K562 (cell line): ENCODE measurements at regions not wholly inside any gene's neighbourhood (a gene's known extent, or its start where the extent isn't known, plus 50 kb on each side); places are given as distances from the start of the nearest gene placed in this dataset.

Experiments used
- ATAC-seq: fragments of 200-7000 bp; cut with Tn5 transposase; 3 replicates; pipeline ENCODE4 v1.9.1; 2020; ENCODE audit warnings: moderate library complexity
- BruUV-seq: library from RNA; stranded (reverse); fragments of 400-500 nt; replicated peaks from 2 replicates; lab custom pipeline; 2021; lab: Mats Ljungman, UMichigan
- CTCF ChIA-PET: fragments of 300-600 bp; formaldehyde crosslinking; extraction: SDS; loops from one replicate; lab custom pipeline; 2021; ENCODE audit warnings: low intra/inter-chr PET ratio; lab: Yijun Ruan, JAX
- POLR2A ChIA-PET: fragments of 300-600, 350-650 bp; sonication (Branson Sonifier 250); formaldehyde crosslinking; extraction: SDS; loops from one replicate; lab custom pipeline; 2021; ENCODE audit warnings: antibody characterized with exemption, inconsistent platforms; lab: Yijun Ruan, JAX
- DNase-seq, 4 experiments: peaks; one replicate each; pipeline versions ENCODE4 v3.0.0 to v3.0.0-alpha.2; 2011 to 2018; ENCODE audit warnings: low spot score in 3 of 4, mixed read lengths in 3 of 4; ENCODE audit errors: extremely low read depth in 1 of 4
- FAIRE-seq: peaks from 2 replicates; lab custom pipeline; 2011; peaks lifted over from hg19 to GRCh38; lab: Jason Lieb, UNC
- H2AFZ ChIP-seq: 2 replicates; pipeline ENCODE4 v1.6.0; 2011; ENCODE audit warnings: low read depth, low read length, control low read depth, inconsistent platforms
- H3K27ac ChIP-seq: fragments of 200-600 bp; 3 replicates; pipeline ENCODE4 v1.8.0; 2011; ENCODE audit warnings: low read depth, mild to moderate bottlenecking, control low read depth, inconsistent platforms, low read length, moderate library complexity, mixed read lengths; ENCODE audit errors: extremely low read depth
- H3K27me3 ChIP-seq, 2 experiments: fragments of 300-600 bp in 1 of 2; 2 replicates in 1 of 2; 3 replicates in 1 of 2; pipeline versions ENCODE4 v1.6.0 to v1.8.0; 2011; ENCODE audit warnings: inconsistent platforms in 2 of 2, low read length in 2 of 2, mild to moderate bottlenecking in 1 of 2, mixed read lengths in 1 of 2, moderate library complexity in 1 of 2; ENCODE audit not compliant: control insufficient read depth in 2 of 2, insufficient read depth in 2 of 2
- H3K36me3 ChIP-seq: fragments of 300-600 bp; 3 replicates; pipeline ENCODE4 v1.8.0; 2011; ENCODE audit warnings: mild to moderate bottlenecking, low read length, inconsistent platforms; ENCODE audit not compliant: control insufficient read depth, insufficient read depth
- H3K4me1 ChIP-seq, 2 experiments: fragments of 200-600 bp in 1 of 2; replicated peaks in 1 of 2; 2 replicates in 1 of 2; 3 replicates in 1 of 2; pipeline versions ENCODE4 v1.5.1 to v1.8.0; 2011; ENCODE audit warnings: inconsistent platforms in 2 of 2, low read length in 2 of 2, mild to moderate bottlenecking in 1 of 2, mixed read lengths in 1 of 2, moderate library complexity in 1 of 2; ENCODE audit not compliant: control insufficient read depth in 2 of 2, insufficient read depth in 2 of 2
- H3K4me2 ChIP-seq: 2 replicates; pipeline ENCODE4 v1.6.1; 2011; ENCODE audit warnings: low read length, control low read depth, inconsistent platforms, mixed read lengths; ENCODE audit not compliant: insufficient read depth
- H3K4me3 ChIP-seq: fragments of 200-600 bp; sonication (generic), shearing (Covaris generic); 2 replicates; pipeline ENCODE4 v1.5.1; 2016; ENCODE audit warnings: control low read depth, inconsistent platforms
- H3K79me2 ChIP-seq: fragments of 200-600 bp; 3 replicates; pipeline ENCODE4 v1.8.0; 2011; ENCODE audit warnings: low read length, inconsistent platforms; ENCODE audit not compliant: control insufficient read depth, insufficient read depth
- H3K9ac ChIP-seq, 2 experiments: 2 replicates each; pipeline versions ENCODE4 v1.6.0 to v1.6.1; 2011; ENCODE audit warnings: low read depth in 2 of 2, low read length in 2 of 2, control low read depth in 1 of 2, inconsistent platforms in 1 of 2, mild to moderate bottlenecking in 1 of 2, mixed read lengths in 1 of 2; ENCODE audit not compliant: insufficient read depth in 1 of 2
- H3K9me1 ChIP-seq: one replicate; pipeline ENCODE4 v1.6.0; 2011; ENCODE audit warnings: inconsistent platforms, mild to moderate bottlenecking, low read length, moderate library complexity; ENCODE audit not compliant: control insufficient read depth, insufficient read depth
- H3K9me3 ChIP-seq: replicated peaks from 2 replicates; pipeline ENCODE4 v1.5.1; 2011; ENCODE audit warnings: low read depth, low read length, inconsistent platforms; ENCODE audit not compliant: control insufficient read depth, insufficient read depth
- H4K20me1 ChIP-seq: replicated peaks from 2 replicates; pipeline ENCODE4 v1.6.1; 2011; ENCODE audit warnings: low read length, inconsistent platforms, mixed read lengths; ENCODE audit not compliant: control insufficient read depth, insufficient read depth
- CREB1 ChIP-seq, 2 experiments: sonication (generic) in 1 of 2; formaldehyde crosslinking in 1 of 2; IDR thresholded peaks; 2 replicates each; pipeline versions ENCODE4 v1.6.1 to v1.8.0; 2012 to 2022; ENCODE audit warnings: inconsistent platforms in 1 of 2, mild to moderate bottlenecking in 1 of 2, missing genetic modification reagents in 1 of 2, moderate library complexity in 1 of 2
- DMBX1 ChIP-seq: fragments of 250-450 bp; sonication (Bioruptor Pico); IDR thresholded peaks from 2 replicates; pipeline ENCODE4 v1.8.0; 2022; ENCODE audit warnings: inconsistent platforms, mild to moderate bottlenecking, moderate library complexity, borderline replicate concordance
- PHF21A ChIP-seq: fragments of 450-650 bp; IDR thresholded peaks from 2 replicates; pipeline ENCODE4 v1.6.1; 2017; ENCODE audit warnings: low read depth, borderline replicate concordance
- PHF8 ChIP-seq: fragments of 200-600 bp; sonication (generic); IDR thresholded peaks from 2 replicates; pipeline ENCODE4 v1.6.1; 2012; ENCODE audit warnings: mixed run types, mild to moderate bottlenecking, inconsistent platforms, low read length, moderate library complexity, borderline replicate concordance
- ZNF311 ChIP-seq: fragments of 250-450 bp; sonication (Bioruptor Pico); IDR thresholded peaks from 2 replicates; pipeline ENCODE4 v1.4.0; 2020; ENCODE audit warnings: mild to moderate bottlenecking, moderate library complexity
- WGBS: fragments of 100-300 bp; shearing (Covaris generic); methylation state at CpG from one replicate; pipeline ENCODE4 v1.1.6; 2016; ENCODE audit warnings: low coverage, mixed read lengths; ENCODE audit not compliant: insufficient coverage; ENCODE audit errors: missing lambda C conversion rate; 5-methylcytosine and 5-hydroxymethylcytosine counted together
- in situ Hi-C: fragments of 300-500 bp; cut with MboI; formaldehyde crosslinking; loops from 4 replicates; pipeline ENCODE4 v1.15.0; 2018; ENCODE audit warnings: inconsistent platforms, mixed read lengths
- intact Hi-C: fragments of 100-400 bp; cut with micrococcal nuclease; formaldehyde crosslinking; loops from 2 replicates; pipeline ENCODE4 v1.14.2; 2022
- TF ChIP-seq, protein P1 (sequence below): fragments of 250-450 bp; sonication (Bioruptor Pico); IDR thresholded peaks from 2 replicates; pipeline ENCODE4 v1.4.0; 2020; ENCODE audit warnings: mild to moderate bottlenecking
- TF ChIP-seq, protein P2 (sequence below): fragments of 250-450 bp; sonication (Bioruptor Pico); IDR thresholded peaks from 2 replicates; pipeline ENCODE4 v1.8.0; 2022; ENCODE audit warnings: inconsistent platforms, mild to moderate bottlenecking, moderate library complexity, borderline replicate concordance

DNA sequence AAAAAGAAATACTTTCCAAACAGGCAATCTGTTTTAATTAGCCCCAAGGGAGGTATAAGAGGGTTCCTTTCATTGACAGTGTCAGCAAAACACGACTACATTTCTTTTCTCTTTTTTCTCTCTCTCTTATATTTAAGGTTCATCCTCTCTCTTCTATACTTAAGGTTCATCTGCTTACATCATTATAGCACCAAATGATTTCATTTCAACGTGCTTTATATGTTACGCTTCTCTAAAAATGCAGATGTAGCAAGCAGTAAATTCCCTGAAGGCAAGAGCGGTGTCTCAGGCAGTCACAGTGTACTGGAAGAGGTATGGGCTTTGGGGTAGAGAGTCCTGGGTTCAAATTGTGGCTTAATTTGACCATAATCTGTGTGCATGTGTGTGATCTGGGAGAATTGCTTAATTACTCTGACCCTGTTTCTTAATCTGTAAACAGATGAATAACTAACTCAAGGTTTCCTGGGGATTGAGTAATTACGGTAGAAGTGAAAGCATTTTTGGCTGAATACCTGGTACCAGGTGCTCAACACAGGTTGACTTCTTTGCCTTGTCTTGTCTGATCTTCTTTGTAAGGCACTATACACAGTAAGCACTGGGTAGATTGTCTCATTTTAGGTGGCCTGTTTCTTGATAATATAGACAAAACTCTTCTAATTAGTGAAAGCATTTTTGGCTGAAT is 180.8 kb downstream of the SPRY1 start (continued):
- TF ChIP-seq, protein P1, sequence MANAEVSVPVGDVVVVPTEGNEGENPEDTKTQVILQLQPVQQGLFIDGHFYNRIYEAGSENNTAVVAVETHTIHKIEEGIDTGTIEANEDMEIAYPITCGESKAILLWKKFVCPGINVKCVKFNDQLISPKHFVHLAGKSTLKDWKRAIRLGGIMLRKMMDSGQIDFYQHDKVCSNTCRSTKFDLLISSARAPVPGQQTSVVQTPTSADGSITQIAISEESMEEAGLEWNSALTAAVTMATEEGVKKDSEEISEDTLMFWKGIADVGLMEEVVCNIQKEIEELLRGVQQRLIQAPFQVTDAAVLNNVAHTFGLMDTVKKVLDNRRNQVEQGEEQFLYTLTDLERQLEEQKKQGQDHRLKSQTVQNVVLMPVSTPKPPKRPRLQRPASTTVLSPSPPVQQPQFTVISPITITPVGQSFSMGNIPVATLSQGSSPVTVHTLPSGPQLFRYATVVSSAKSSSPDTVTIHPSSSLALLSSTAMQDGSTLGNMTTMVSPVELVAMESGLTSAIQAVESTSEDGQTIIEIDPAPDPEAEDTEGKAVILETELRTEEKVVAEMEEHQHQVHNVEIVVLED, result no peak
- TF ChIP-seq, protein P2, sequence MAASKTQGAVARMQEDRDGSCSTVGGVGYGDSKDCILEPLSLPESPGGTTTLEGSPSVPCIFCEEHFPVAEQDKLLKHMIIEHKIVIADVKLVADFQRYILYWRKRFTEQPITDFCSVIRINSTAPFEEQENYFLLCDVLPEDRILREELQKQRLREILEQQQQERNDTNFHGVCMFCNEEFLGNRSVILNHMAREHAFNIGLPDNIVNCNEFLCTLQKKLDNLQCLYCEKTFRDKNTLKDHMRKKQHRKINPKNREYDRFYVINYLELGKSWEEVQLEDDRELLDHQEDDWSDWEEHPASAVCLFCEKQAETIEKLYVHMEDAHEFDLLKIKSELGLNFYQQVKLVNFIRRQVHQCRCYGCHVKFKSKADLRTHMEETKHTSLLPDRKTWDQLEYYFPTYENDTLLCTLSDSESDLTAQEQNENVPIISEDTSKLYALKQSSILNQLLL (CRISPR knock-in tag), result no peak
- no peak for TF ChIP-seq PHF21A
- TF ChIP-seq CREB1 (IDR thresholded peaks at IDR 0.05), result no peak
- TF ChIP-seq CREB1 (CRISPR knock-in tag; IDR thresholded peaks at IDR 0.05), result no peak
- TF ChIP-seq ZNF311 (CRISPR knock-in tag), result no peak

DNA sequence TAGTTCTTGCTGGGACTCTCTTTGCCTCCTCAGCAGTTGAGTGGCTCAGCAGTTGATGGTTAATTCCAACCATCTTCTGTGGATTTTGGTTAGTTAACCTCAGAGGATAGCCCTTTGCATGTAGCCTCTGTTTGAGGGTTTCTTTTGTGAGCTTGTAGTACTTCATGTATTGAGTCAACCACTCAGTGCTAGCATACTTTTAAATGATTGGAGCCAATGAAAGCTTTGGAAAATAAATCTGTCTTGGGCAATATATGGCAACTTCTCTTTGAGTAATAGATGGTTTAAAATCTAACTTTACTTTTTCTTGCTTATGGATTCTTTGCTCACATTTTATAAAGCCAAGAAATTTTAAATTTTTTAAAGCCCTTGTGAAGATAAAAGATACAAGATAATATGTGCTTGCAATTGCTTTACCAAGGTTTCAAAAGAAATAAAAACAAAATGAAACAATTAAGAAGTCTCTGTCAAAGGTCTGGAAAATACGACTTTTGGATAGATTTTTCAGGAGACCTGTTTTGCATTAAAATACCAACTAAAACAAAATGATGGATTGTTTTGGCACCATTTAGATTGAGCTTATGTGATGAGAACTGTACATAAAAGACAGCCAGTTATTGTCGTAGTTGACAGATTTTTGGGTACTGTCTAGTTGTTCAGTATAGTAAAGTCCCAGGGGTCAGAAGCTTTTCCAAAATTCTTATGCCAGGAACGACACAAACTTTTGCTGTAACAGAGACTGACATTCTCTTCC is 181.9 kb downstream of the SPRY1 start:
- FAIRE-seq, result no peak
- no peak overlapping the region for H3K9ac ChIP-seq
- no peaks in the 10 kb centered on the region for H3K27me3 ChIP-seq
- DNase-seq, result no peak
- no peaks in the 10 kb centered on the region for H3K4me1 ChIP-seq
- WGBS, result 13% methylated on average over 3 of the region's 3 CpGs
- H3K27ac ChIP-seq, result no peak overlapping the region
- intact Hi-C loops (no loop called here), in situ Hi-C loops (no loop called here)
- H2AFZ ChIP-seq, result no peak overlapping the region
- no peaks in the 10 kb centered on the region for H3K9me3 ChIP-seq
- ChIA-PET POLR2A (no interaction called here), CTCF (no interaction called here)
- TF ChIP-seq DMBX1 (CRISPR knock-in tag) (no peak), PHF8 (no peak)
- no peak overlapping the region for H3K4me2 ChIP-seq
- BruUV-seq, result no TSS peak
- H4K20me1 ChIP-seq, result no peaks in the 10 kb centered on the region
- no peak for ATAC-seq
- H3K79me2 ChIP-seq, result no peaks in the 10 kb centered on the region
- H3K9me1 ChIP-seq, result no peaks in the 10 kb centered on the region
- H3K4me3 ChIP-seq, result no peak overlapping the region
- H3K36me3 ChIP-seq, result no peaks in the 10 kb centered on the region
